ENCODE measurements at regions not wholly inside any gene's neighbourhood (a gene's known extent, or its start where the extent isn't known, plus 50 kb on each side); places are given as distances from the start of the nearest gene placed in this dataset.

DNA sequence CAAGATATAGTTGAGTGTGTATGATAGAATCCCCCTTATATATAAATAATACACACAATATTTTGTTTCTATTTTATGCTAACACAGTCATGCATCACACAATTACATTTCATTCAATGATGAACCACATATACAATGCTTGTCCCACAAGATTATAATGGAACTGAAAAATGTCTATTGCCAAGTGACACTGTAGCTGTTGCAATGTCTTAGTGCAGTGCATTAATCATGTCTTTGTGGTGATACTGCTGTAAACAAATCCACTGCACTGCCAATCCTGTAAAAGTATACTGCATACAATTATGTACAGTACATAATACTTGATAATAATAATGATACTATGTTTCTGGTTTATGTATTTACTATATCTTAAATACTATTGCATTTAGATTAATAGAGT, 512.1 kb upstream of the CNTN3 start:
- DNase-seq (ENCODE audit: low read depth, low spot score) (no peak), FAIRE-seq (no peak), ATAC-seq (no peak)
- Histone ChIP-seq H3K36me3 (ENCODE audit: control insufficient read depth in 2 of 2, insufficient read depth in 2 of 2, low read length in 1 of 2) (no peaks in the 10 kb centered on the region), H3K79me2 (ENCODE audit: control insufficient read depth, insufficient read depth, low read length) (no peaks in the 10 kb centered on the region), H2AFZ (ENCODE audit: control insufficient read depth, low read depth, low read length) (no peak overlapping the region), H3K27ac (ENCODE audit: control insufficient read depth, insufficient read depth) (no peak overlapping the region), H3K9me3 (replicated peaks; ENCODE audit: control insufficient read depth, insufficient read depth, low read length) (no peaks in the 10 kb centered on the region), H3K4me1 (ENCODE audit: control insufficient read depth, insufficient read depth, low read length) (no peaks in the 10 kb centered on the region), H3K9ac (ENCODE audit: control insufficient read depth, insufficient read depth, low read length) (no peak overlapping the region), H3K27me3 (replicated peaks in 1 of 2; ENCODE audit: control insufficient read depth in 2 of 2, insufficient read depth in 2 of 2, low read length in 1 of 2) (no peaks in the 10 kb centered on the region), H4K20me1 (ENCODE audit: control insufficient read depth, insufficient read depth) (no peaks in the 10 kb centered on the region), H3K4me2 (ENCODE audit: control insufficient read depth, insufficient read depth) (no peak overlapping the region), H3K4me3 (no peak overlapping the region)
- ChIA-PET POLR2A (no interaction called here), SMC1A (ENCODE audit: uncharacterized antibody, unreplicated experiment) (no interaction called here), CTCF (interaction anchor here (0.7 to 1.8 kb wide), 3 partner anchors 13 to 217 kb away, joined by 3 to 5 read pairs (median 3); no protein-coding TSS in a partner anchor), RAD21 (ENCODE audit: unreplicated experiment) (interaction anchor here (0.9 kb wide), 1 partner anchor 9 kb away, joined by 4 read pairs; no protein-coding TSS in a partner anchor)
- no TSS peak for BruUV-seq (replicated peaks)
- no peak for TF ChIP-seq NFYA (IDR thresholded peaks at IDR 0.05; ENCODE audit: borderline replicate concordance, low read depth, low read length)
- TF ChIP-seq, protein P1, sequence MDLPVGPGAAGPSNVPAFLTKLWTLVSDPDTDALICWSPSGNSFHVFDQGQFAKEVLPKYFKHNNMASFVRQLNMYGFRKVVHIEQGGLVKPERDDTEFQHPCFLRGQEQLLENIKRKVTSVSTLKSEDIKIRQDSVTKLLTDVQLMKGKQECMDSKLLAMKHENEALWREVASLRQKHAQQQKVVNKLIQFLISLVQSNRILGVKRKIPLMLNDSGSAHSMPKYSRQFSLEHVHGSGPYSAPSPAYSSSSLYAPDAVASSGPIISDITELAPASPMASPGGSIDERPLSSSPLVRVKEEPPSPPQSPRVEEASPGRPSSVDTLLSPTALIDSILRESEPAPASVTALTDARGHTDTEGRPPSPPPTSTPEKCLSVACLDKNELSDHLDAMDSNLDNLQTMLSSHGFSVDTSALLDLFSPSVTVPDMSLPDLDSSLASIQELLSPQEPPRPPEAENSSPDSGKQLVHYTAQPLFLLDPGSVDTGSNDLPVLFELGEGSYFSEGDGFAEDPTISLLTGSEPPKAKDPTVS (IDR thresholded peaks at IDR 0.05; ENCODE audit: low read depth, low read length), result no peak
- TF ChIP-seq, protein P2, sequence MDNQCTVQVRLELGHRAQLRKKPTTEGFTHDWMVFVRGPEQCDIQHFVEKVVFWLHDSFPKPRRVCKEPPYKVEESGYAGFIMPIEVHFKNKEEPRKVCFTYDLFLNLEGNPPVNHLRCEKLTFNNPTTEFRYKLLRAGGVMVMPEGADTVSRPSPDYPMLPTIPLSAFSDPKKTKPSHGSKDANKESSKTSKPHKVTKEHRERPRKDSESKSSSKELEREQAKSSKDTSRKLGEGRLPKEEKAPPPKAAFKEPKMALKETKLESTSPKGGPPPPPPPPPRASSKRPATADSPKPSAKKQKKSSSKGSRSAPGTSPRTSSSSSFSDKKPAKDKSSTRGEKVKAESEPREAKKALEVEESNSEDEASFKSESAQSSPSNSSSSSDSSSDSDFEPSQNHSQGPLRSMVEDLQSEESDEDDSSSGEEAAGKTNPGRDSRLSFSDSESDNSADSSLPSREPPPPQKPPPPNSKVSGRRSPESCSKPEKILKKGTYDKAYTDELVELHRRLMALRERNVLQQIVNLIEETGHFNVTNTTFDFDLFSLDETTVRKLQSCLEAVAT (IDR thresholded peaks at IDR 0.05), result no peak
- TF ChIP-seq MEF2B (IDR thresholded peaks at IDR 0.05; ENCODE audit: partially characterized antibody, poor library complexity, severe bottlenecking), result no peak
- TF ChIP-seq, protein P3, sequence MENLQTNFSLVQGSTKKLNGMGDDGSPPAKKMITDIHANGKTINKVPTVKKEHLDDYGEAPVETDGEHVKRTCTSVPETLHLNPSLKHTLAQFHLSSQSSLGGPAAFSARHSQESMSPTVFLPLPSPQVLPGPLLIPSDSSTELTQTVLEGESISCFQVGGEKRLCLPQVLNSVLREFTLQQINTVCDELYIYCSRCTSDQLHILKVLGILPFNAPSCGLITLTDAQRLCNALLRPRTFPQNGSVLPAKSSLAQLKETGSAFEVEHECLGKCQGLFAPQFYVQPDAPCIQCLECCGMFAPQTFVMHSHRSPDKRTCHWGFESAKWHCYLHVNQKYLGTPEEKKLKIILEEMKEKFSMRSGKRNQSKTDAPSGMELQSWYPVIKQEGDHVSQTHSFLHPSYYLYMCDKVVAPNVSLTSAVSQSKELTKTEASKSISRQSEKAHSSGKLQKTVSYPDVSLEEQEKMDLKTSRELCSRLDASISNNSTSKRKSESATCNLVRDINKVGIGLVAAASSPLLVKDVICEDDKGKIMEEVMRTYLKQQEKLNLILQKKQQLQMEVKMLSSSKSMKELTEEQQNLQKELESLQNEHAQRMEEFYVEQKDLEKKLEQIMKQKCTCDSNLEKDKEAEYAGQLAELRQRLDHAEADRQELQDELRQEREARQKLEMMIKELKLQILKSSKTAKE (IDR thresholded peaks at IDR 0.05; ENCODE audit: low read depth, poor library complexity, severe bottlenecking), result no peak
- in situ Hi-C loops (cut with MboI) (no loop called here), intact Hi-C loops (cut with micrococcal nuclease; ENCODE audit: unreplicated experiment) (no loop called here)

All from GM12878 (cell line).